Ascending aorta (tissue), 2 donors: ENCODE measurements at regions not wholly inside any gene's neighbourhood (a gene's known extent, or its start where the extent isn't known, plus 50 kb on each side); places are given as distances from the start of the nearest gene placed in this dataset.

Experiments used
- DNase-seq, 2 donors: peaks; one replicate each; pipeline ENCODE4 v3.0.0-alpha.2; 2019; ENCODE audit warnings: low spot score in 2 of 2
- H3K27ac ChIP-seq, 2 donors: fragments of 200-600 bp; sonication (generic); one replicate each; pipeline ENCODE4 v1.5.1; 2016 to 2017; ENCODE audit warnings: mild to moderate bottlenecking in 1 of 2
- H3K27me3 ChIP-seq: fragments of 200-600 bp; sonication (generic); one replicate; pipeline ENCODE4 v1.5.1; 2017
- H3K36me3 ChIP-seq, 2 donors: fragments of 200-600 bp; sonication (generic); one replicate each; pipeline ENCODE4 v1.5.1; 2016
- H3K4me1 ChIP-seq, 2 donors: fragments of 200-600 bp; sonication (generic); one replicate each; pipeline ENCODE4 v1.5.1; 2016 to 2017; ENCODE audit warnings: mild to moderate bottlenecking in 1 of 2
- H3K4me3 ChIP-seq, 2 donors: fragments of 200-600 bp; sonication (generic); one replicate each; pipeline ENCODE4 v1.5.1; 2016 to 2017; ENCODE audit warnings: mild to moderate bottlenecking in 1 of 2
- H3K9me3 ChIP-seq, 2 donors: fragments of 200-600 bp; sonication (generic); one replicate each; pipeline ENCODE4 v1.5.1; 2016
- CTCF ChIP-seq, 3 experiments: fragments of 200-600 bp in 2 of 3; fragments of 450-650 bp in 1 of 3; sonication (generic) in 2 of 3; IDR thresholded peaks; one replicate each; pipeline ENCODE4 v1.5.1; 2016 to 2019; ENCODE audit warnings: antibody characterized with exemption in 3 of 3, mild to moderate bottlenecking in 1 of 3, moderate library complexity in 1 of 3
- intact Hi-C: fragments of 100-400 bp; cut with DNase I; formaldehyde crosslinking; loops from one replicate; pipeline ENCODE4 v1.15.1; 2023

- no peak for DNase-seq
- H3K27ac ChIP-seq: no peak overlapping the region
- H3K27me3 ChIP-seq: no peaks in the 10 kb centered on the region
Measured at GRCh38 chr4:79763486-79764075, 309.4 kb downstream of the ANTXR2 start.

GRCh38 chr4:79759793-79760192 is 313.2 kb downstream of the ANTXR2 start:
- Histone ChIP-seq H3K36me3 (no peaks in the 10 kb centered on the region), H3K9me3 (no peaks in the 10 kb centered on the region), H3K4me3 (no peak overlapping the region), H3K4me1 (no peaks in the 10 kb centered on the region), H3K27ac (no peak overlapping the region), H3K27me3 (no peaks in the 10 kb centered on the region)
- intact Hi-C loops: no loop called here
- TF ChIP-seq CTCF (IDR thresholded peaks at IDR 0.05): no peak
- no peak for DNase-seq

More at GRCh38 chr4:79763486-79764075, 309.4 kb downstream of the ANTXR2 start:
- H3K9me3 ChIP-seq: peaks cover 0 to 16% of the 10 kb centered on the region in 2 donors
- H3K4me1 ChIP-seq: no peaks in the 10 kb centered on the region
- no peak overlapping the region for H3K4me3 ChIP-seq
- intact Hi-C loops: no loop called here
- H3K36me3 ChIP-seq: no peaks in the 10 kb centered on the region
- no peak for TF ChIP-seq CTCF (IDR thresholded peaks at IDR 0.05)

- DNase-seq: no peak
- Histone ChIP-seq H3K27ac (no peak overlapping the region), H3K9me3 (no peaks in the 10 kb centered on the region), H3K36me3 (no peaks in the 10 kb centered on the region), H3K4me1 (no peaks in the 10 kb centered on the region), H3K27me3 (no peaks in the 10 kb centered on the region), H3K4me3 (no peak overlapping the region)
- intact Hi-C loops: no loop called here
- no peak for TF ChIP-seq CTCF (IDR thresholded peaks at IDR 0.05)
Measured at GRCh38 chr4:79757600-79757999, 315.4 kb downstream of the ANTXR2 start.

- H3K27ac ChIP-seq: no peak overlapping the region
- no peak overlapping the region for H3K4me3 ChIP-seq
- TF ChIP-seq CTCF (IDR thresholded peaks at IDR 0.05): no peak
- no peaks in the 10 kb centered on the region for H3K9me3 ChIP-seq
- no peak for DNase-seq
- H3K36me3 ChIP-seq: no peaks in the 10 kb centered on the region
- intact Hi-C loops: no loop called here
- no peaks in the 10 kb centered on the region for H3K27me3 ChIP-seq
- H3K4me1 ChIP-seq: no peaks in the 10 kb centered on the region
Measured at GRCh38 chr4:79756140-79756895, 316.7 kb downstream of the ANTXR2 start.

GRCh38 chr4:79748835-79749234 is 324.2 kb downstream of the ANTXR2 start:
- H3K27ac ChIP-seq: no peak overlapping the region
- H3K9me3 ChIP-seq: no peaks in the 10 kb centered on the region
- no peak for DNase-seq
- H3K4me1 ChIP-seq: no peaks in the 10 kb centered on the region
- no peak for TF ChIP-seq CTCF (IDR thresholded peaks at IDR 0.05)
- H3K27me3 ChIP-seq: no peaks in the 10 kb centered on the region
- H3K36me3 ChIP-seq: no peaks in the 10 kb centered on the region
- no peak overlapping the region for H3K4me3 ChIP-seq
- intact Hi-C loops: no loop called here
